Motor neuron (in vitro differentiated cells): ENCODE measurements at regions not wholly inside any gene's neighbourhood (a gene's known extent, or its start where the extent isn't known, plus 50 kb on each side); places are given as distances from the start of the nearest gene placed in this dataset.

Experiments used
- ATAC-seq, 8 experiments: fragments of 200-7000 bp; cut with Tn5 transposase; replicated peaks in 6 of 8; 2 replicates each; pipeline ENCODE4 v1.8.0; 2021; ENCODE audit warnings: mild to moderate bottlenecking in 8 of 8, moderate library complexity in 8 of 8
- H3K27ac ChIP-seq, 2 donors: fragments of 250-450 bp; sonication (Bioruptor Pico); 2 replicates each; pipeline ENCODE4 v1.9.0; 2021; ENCODE audit warnings: antibody characterized with exemption in 2 of 2, mild to moderate bottlenecking in 2 of 2, moderate library complexity in 1 of 2
- H3K4me1 ChIP-seq, 2 donors: fragments of 250-450 bp; sonication (Bioruptor Pico); replicated peaks in 1 of 2; 2 replicates each; pipeline ENCODE4 v1.6.1; 2021; ENCODE audit warnings: antibody characterized with exemption in 2 of 2, mild to moderate bottlenecking in 2 of 2, moderate library complexity in 1 of 2
- H3K4me3 ChIP-seq, 5 donors: fragments of 250-450 bp; sonication (Bioruptor Pico); 2 replicates each; pipeline ENCODE4 v1.9.0; 2021; ENCODE audit warnings: antibody characterized with exemption in 5 of 5, mild to moderate bottlenecking in 5 of 5, moderate library complexity in 4 of 5
- WGBS, 10 experiments: fragments of 450-650 bp; shearing (Covaris generic); methylation state at CpG; one replicate each; pipeline ENCODE4 v1.0.0; 2022; 5-methylcytosine and 5-hydroxymethylcytosine counted together
- in situ Hi-C, 9 experiments: fragments of 400-800 bp; cut with MboI; loops; one replicate each; pipeline ENCODE4 v1.15.0; 2021; ENCODE audit warnings: low sequenced_read_pairs in 9 of 9, low pct_unique_long_range_greater_than_20kb in 2 of 9; ENCODE audit not compliant: unreplicated experiment in 9 of 9

DNA sequence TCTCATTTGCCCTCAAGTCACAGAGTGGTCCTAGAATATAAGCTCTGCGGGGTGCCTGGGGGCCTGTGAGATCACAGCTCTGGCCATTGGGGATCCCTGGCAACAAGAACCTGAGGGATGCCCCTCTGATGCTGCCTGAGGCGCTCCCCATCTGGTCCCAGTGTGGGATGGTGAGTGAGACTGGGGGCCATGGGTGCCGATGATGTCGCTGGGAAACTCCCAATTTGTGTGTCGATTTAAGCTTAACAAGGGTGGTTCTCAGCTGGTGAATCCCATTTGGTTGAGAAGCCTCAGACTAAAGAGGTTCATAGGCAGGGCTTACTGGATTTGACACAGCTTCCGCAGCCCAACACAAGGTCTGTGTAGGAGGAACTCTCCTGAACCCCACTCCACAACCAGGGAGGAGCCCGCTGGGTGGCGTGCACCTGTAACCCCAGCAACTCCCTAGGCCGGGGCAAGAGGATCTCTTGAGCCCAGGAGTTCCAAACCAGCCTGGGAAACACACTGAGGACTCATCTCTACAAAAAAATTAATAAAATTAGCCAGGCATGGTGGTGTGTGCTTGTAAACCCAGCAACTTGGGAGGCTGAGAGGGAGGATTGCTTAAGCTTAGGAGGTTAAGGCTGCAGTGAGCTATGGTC, 63.7 kb upstream of the SIAH1 start:
- no peaks in the 10 kb centered on the region for H3K4me1 ChIP-seq

DNA sequence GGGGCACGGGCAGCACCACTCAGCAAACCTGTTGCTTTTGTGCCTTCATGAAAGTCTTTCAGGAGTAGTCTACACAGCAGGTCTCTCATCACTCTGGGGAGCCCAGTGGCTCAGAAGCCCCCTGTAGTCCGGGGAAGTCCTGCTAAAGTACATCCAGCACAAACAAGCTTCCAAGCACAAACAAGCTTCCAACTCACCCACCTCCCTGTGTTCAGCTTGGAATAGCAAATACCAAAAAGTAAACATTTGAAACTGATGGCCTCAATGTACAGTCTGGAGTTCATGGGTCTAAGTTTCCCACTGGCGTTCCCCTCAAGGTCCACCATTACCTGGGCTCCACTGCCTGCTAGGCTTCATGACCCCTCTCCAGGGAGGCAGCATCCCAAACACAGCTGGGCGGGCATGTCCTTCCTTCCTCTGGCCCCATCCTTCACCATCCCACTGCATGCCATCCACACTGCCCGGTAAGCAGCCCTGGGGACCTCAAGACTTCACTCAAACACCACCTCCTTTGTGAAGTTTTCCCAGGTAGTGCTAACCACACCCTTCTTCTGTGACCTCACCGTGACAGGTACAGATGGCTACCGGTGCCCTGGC, 62.8 kb upstream of the SIAH1 start:
- H3K27ac ChIP-seq = no peak overlapping the region
- no peaks in the 10 kb centered on the region for H3K4me1 ChIP-seq
- no peak overlapping the region for H3K4me3 ChIP-seq
- WGBS, 10 experiments = 57 to 100% (median 79%) methylated on average over 1 to 6 of the region's 7 CpGs; no CpG with 5 or more reads in 2 of the 10 experiments
- in situ Hi-C loops = no loop called here
- ATAC-seq = no peak

More for the DNA sequence above, 63.7 kb upstream of the SIAH1 start:
- H3K27ac ChIP-seq = no peak overlapping the region
- in situ Hi-C loops = no loop called here
- no peak for ATAC-seq
- H3K4me3 ChIP-seq = no peak overlapping the region
- 67 to 100% (median 82%) methylated on average over 1 to 6 of the region's 9 CpGs; no CpG with 5 or more reads in 4 of the 10 experiments for whole genome bisulfite sequencing, 10 experiments

GRCh38 chr16:48447428-48447827, 62.2 kb upstream of the SIAH1 start:
- no peak for ATAC-seq
- no peak overlapping the region for H3K27ac ChIP-seq
- WGBS, 10 experiments = 50 to 95% (median 83%) methylated on average over 2 to 6 of the region's 8 CpGs; no CpG with 5 or more reads in 2 of the 10 experiments
- in situ Hi-C loops = no loop called here
- no peak overlapping the region for H3K4me3 ChIP-seq
- no peaks in the 10 kb centered on the region for H3K4me1 ChIP-seq

DNA sequence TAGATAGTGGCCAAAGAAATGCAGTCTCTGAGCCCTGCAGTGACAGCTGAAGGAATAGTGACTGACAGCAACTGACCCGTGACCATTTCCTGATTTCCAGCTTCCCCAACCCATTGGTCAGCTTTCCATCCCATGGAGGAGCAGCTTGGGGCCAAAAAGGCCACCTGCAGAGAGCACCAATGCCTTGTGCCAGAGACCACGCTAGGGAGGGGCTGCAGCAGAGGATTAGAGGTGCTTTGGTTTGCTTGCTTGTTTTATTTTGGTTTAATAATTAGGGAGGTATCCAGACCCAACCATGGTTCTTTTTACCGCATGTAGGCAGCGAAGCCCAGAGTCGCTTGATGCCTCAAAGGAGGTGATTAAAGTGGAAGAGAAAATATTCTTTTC, 61.3 kb upstream of the SIAH1 start:
- in situ Hi-C loops = no loop called here
- Histone ChIP-seq H3K27ac (no peak overlapping the region), H3K4me1 (no peaks in the 10 kb centered on the region), H3K4me3 (no peak overlapping the region)
- WGBS, 10 experiments = 0 to 92% (median 67%) methylated on average over 1 to 5 of the region's 5 CpGs; no CpG with 5 or more reads in 2 of the 10 experiments
- no peak for ATAC-seq

- H3K4me3 ChIP-seq = no peak overlapping the region
- H3K27ac ChIP-seq = no peak overlapping the region
- 72 to 93% (median 81%) methylated on average over 2 to 4 of the region's 8 CpGs; no CpG with 5 or more reads in 4 of the 10 experiments for WGBS, 10 experiments
- H3K4me1 ChIP-seq = no peaks in the 10 kb centered on the region
- ATAC-seq = no peak
- in situ Hi-C loops = no loop called here
These were observed 60.7 kb upstream of the SIAH1 start for GRCh38 chr16:48445782-48446533.

- H3K4me1 ChIP-seq = no peaks in the 10 kb centered on the region
- in situ Hi-C loops = no loop called here
- WGBS, 10 experiments = 13 to 76% (median 72%) methylated on average over 3 to 5 of the region's 6 CpGs; no CpG with 5 or more reads in 5 of the 10 experiments
- no peak overlapping the region for H3K27ac ChIP-seq
- peak in 7 of 8 experiments; percentile 10 to 95 (median 69) for ATAC-seq
- no peak overlapping the region for H3K4me3 ChIP-seq
These were observed 59.4 kb upstream of the SIAH1 start for GRCh38 chr16:48444574-48444973.

DNA sequence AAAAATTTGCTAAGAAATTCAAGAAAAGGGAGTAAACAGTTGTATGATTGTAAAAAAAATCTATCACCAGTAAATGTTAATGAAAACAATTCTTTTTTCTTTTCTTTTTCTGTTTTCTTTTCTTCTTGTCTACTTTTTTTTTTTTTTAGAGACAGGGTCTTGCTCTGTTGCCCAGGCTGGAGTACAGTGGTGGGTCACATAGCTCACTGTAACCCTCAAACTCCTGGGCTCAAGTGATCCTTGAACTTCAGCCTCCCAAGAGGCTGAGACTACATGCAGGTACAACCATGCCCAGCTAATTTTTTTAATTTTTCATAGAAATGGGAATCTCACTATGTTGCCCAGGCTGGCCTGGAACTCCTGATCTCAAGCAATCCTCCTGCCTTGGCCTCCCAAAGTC, 57.2 kb upstream of the SIAH1 start:
- Histone ChIP-seq H3K4me3 (no peak overlapping the region), H3K27ac (no peak overlapping the region), H3K4me1 (no peaks in the 10 kb centered on the region)
- in situ Hi-C loops = no loop called here
- ATAC-seq = no peak

- in situ Hi-C loops = no loop called here
- Histone ChIP-seq H3K27ac (no peak overlapping the region), H3K4me3 (no peak overlapping the region), H3K4me1 (no peaks in the 10 kb centered on the region)
- ATAC-seq = peak in 2 of 8 experiments; percentile 55 to 59
- WGBS, 10 experiments = 27 to 93% (median 51%) methylated on average over 3 to 4 of the region's 5 CpGs; no CpG with 5 or more reads in 2 of the 10 experiments
These were observed 56.7 kb upstream of the SIAH1 start for GRCh38 chr16:48441863-48442279.

- in situ Hi-C loops = no loop called here
- Histone ChIP-seq H3K4me1 (no peaks in the 10 kb centered on the region), H3K27ac (no peak overlapping the region), H3K4me3 (no peak overlapping the region)
- no peak for ATAC-seq
- WGBS, 10 experiments = 53 to 95% (median 82%) methylated on average over 2 to 6 of the region's 6 CpGs; no CpG with 5 or more reads in 2 of the 10 experiments
These were observed 55.9 kb upstream of the SIAH1 start for GRCh38 chr16:48441106-48441505.

- H3K4me1 ChIP-seq = no peaks in the 10 kb centered on the region
- in situ Hi-C loops = no loop called here
- 8 to 92% (median 80%) methylated on average over 1 to 4 of the region's 5 CpGs; no CpG with 5 or more reads in 3 of the 10 experiments for WGBS, 10 experiments
- H3K4me3 ChIP-seq = no peak overlapping the region
- no peak for ATAC-seq
- H3K27ac ChIP-seq = no peak overlapping the region
These were observed 53.2 kb upstream of the SIAH1 start for GRCh38 chr16:48438414-48438813.

DNA sequence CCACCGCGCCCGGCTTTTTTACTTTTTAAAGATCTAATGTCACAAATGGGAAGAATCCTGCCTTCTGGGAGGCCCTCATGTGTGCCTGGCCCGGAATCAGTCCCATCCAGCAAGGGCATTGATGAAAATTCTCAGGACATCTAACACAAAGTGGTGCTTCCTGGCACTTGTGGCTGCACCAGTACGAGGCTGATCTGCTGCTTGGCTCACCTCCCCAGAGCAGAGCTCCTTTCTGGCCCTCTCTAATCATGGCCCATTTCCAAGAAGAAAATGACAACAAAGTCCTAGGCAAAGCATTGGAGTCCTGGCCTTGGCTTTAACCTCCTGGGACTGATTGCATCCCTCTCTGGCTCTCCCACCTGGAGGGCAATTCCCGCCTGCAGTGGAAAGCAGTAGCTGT, 50.7 kb upstream of the SIAH1 start:
- no peaks in the 10 kb centered on the region for H3K4me1 ChIP-seq
- no peak for ATAC-seq
- WGBS, 10 experiments = 40 to 94% (median 83%) methylated on average over 1 to 6 of the region's 6 CpGs; no CpG with 5 or more reads in 3 of the 10 experiments
- H3K4me3 ChIP-seq = no peak overlapping the region
- in situ Hi-C loops = no loop called here
- no peak overlapping the region for H3K27ac ChIP-seq

DNA sequence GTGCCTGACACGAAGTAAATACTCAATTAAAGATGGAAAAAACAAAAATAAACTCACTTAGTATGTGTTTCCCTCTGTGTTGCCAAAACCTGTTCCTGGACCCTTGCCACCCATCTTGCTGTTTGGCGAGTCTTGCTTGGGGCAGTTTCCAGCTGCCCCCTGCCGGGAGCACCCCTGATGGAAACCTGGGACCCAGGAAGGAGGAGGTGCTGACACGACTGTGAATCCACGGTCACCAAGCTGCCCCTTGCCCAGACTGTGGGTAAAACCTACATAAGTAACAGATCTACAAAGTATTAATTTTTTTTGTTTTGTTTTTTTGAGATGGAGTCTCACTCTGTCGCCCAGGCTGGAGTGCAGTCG, 50.1 kb upstream of the SIAH1 start:
- no peak for ATAC-seq
- H3K4me1 ChIP-seq = no peaks in the 10 kb centered on the region
- 61 to 86% (median 80%) methylated on average over 1 to 5 of the region's 7 CpGs; no CpG with 5 or more reads in 3 of the 10 experiments for WGBS, 10 experiments
- H3K4me3 ChIP-seq = no peak overlapping the region
- in situ Hi-C loops = no loop called here
- H3K27ac ChIP-seq = no peak overlapping the region
